Heart left ventricle (tissue), 16 donors: ENCODE measurements at regions not wholly inside any gene's neighbourhood (a gene's known extent, or its start where the extent isn't known, plus 50 kb on each side); places are given as distances from the start of the nearest gene placed in this dataset.

Experiments used
- ATAC-seq, 4 donors: fragments of 200-7000 bp; cut with Tn5 transposase; one replicate each; pipeline ENCODE4 v1.9.1; 2020 to 2022; ENCODE audit warnings: moderate library complexity in 4 of 4, mild to moderate bottlenecking in 3 of 4, moderate number of reproducible peaks in 1 of 4
- DNase-seq, 5 donors: peaks; one replicate each; pipeline ENCODE4 v3.0.0-alpha.2; 2020
- H3K27ac ChIP-seq, 12 donors: fragments of 200-600 bp; sonication (generic) in 4 of 12; one replicate each; pipeline versions ENCODE4 v1.5.0 to v1.8.0; 2016 to 2022; ENCODE audit warnings: mild to moderate bottlenecking in 2 of 12
- H3K27me3 ChIP-seq, 9 donors: fragments of 200-600 bp; sonication (generic) in 2 of 9; one replicate each; pipeline versions ENCODE4 v1.5.1 to v1.8.0; 2016 to 2022; ENCODE audit warnings: mild to moderate bottlenecking in 3 of 9
- H3K36me3 ChIP-seq, 9 donors: fragments of 200-600 bp; sonication (generic) in 2 of 9; one replicate each; pipeline versions ENCODE4 v1.5.0 to v1.8.0; 2018 to 2022; ENCODE audit warnings: mild to moderate bottlenecking in 2 of 9
- H3K4me1 ChIP-seq, 12 donors: fragments of 200-600 bp; sonication (generic) in 4 of 12; one replicate each; pipeline versions ENCODE4 v1.5.0 to v1.8.0; 2016 to 2022; ENCODE audit warnings: mild to moderate bottlenecking in 3 of 12
- H3K4me3 ChIP-seq, 12 donors: fragments of 200-600 bp; sonication (generic) in 4 of 12; one replicate each; pipeline versions ENCODE4 v1.5.0 to v1.8.0; 2017 to 2022; ENCODE audit warnings: mild to moderate bottlenecking in 9 of 12, moderate library complexity in 4 of 12
- H3K9me3 ChIP-seq, 12 donors: fragments of 200-600 bp; sonication (generic) in 4 of 12; one replicate each; pipeline versions ENCODE4 v1.5.0 to v1.8.0; 2016 to 2022; ENCODE audit warnings: mild to moderate bottlenecking in 1 of 12
- CTCF ChIP-seq, 12 donors: fragments of 200-600 bp; sonication (generic) in 4 of 12; IDR thresholded peaks; one replicate each; pipeline versions ENCODE4 v1.5.0 to v1.8.0; 2018 to 2022; ENCODE audit warnings: antibody characterized with exemption in 12 of 12, mild to moderate bottlenecking in 5 of 12
- POLR2A ChIP-seq, 2 donors: fragments of 450-650 bp; IDR thresholded peaks; one replicate each; pipeline ENCODE4 v1.6.1; 2017; ENCODE audit warnings: antibody characterized with exemption in 2 of 2, mild to moderate bottlenecking in 2 of 2, moderate library complexity in 2 of 2
- WGBS, 4 donors: extraction: QIAGEN DNeasy Blood & Tissue Kit in 2 of 4; methylation state at CpG; one replicate each; pipeline versions ENCODE4 v1.1.5 to v1.1.7; 2013 to 2018; 5-methylcytosine and 5-hydroxymethylcytosine counted together
- intact Hi-C, 10 donors: fragments of 100-400 bp; cut with DNase I; formaldehyde crosslinking; loops; one replicate each; pipeline versions ENCODE4 v1.11.1 to v1.14.2; 2022
- donor health status: ischemic (EF 13 %, LVEDD 7.1; RV severe dilation, severe dysfunction).
- donor health status: healthy with polysubstance abuse.
- donor health status: DM: no; HTN: yes; CAD: no.
- donor health status: DM: no; HTN: no; CAD: no.
- donor health status: ischemic (EF 25% LVEDD 6.9; RV normal size, moderate dysfunction).
- donor health status: ischemic (EF 25% LVEDD 5.7; RV mildly dilated, moderate dysfunction).
- donor health status: healthy.
- donor health status: DM: yes; HTN: yes; CAD: no.
- donor health status: ischemic (EF 35%, LVEDD 5.7; RV mildly dilated, moderate dysfunction).
- donor health status: nonischemic (EF 11% LVEDD 7.7; RV severe dilation, severe dysfunction).
- donor health status: DM: yes; HTN: yes; CAD: no.
- donor health status: PGD.
- donor health status: ischemic (EF 29% LVEDD 5.4; RV normal size, mild dysfunction).
- donor health status: nonischemic (EF 23%, LVEDD 6.1; RV moderate dilation, normal function).

GRCh38 chr12:84348582-84348981, 564.0 kb downstream of the SLC6A15 start:
- H3K27me3 ChIP-seq: no peaks in the 10 kb centered on the region
- TF ChIP-seq CTCF (IDR thresholded peaks at IDR 0.05): no peak
- TF ChIP-seq POLR2A (IDR thresholded peaks at IDR 0.05): no peak
- H3K36me3 ChIP-seq: no peaks in the 10 kb centered on the region
- H3K4me1 ChIP-seq: no peaks in the 10 kb centered on the region
- no peak overlapping the region for H3K27ac ChIP-seq
- DNase-seq (no peak), ATAC-seq (no peak)
- intact Hi-C loops: no loop called here
- no peak overlapping the region for H3K4me3 ChIP-seq
- 78% methylated on average over 2 of the region's 2 CpGs; no CpG with 5 or more reads in 1 of the 4 donors for WGBS, 4 donors
- H3K9me3 ChIP-seq: peaks cover 0 to 22% (median 3%) of the 10 kb centered on the region in 12 donors

GRCh38 chr12:84341467-84342193, 571.0 kb downstream of the SLC6A15 start:
- no peak overlapping the region for H3K27ac ChIP-seq
- no peaks in the 10 kb centered on the region for H3K27me3 ChIP-seq
- no peaks in the 10 kb centered on the region for H3K36me3 ChIP-seq
- intact Hi-C loops: no loop called here
- H3K4me3 ChIP-seq: no peak overlapping the region
- ATAC-seq (no peak), DNase-seq (no peak)
- TF ChIP-seq CTCF (IDR thresholded peaks at IDR 0.05) (no peak), POLR2A (IDR thresholded peaks at IDR 0.05) (no peak)
- 68 to 83% (median 73%) methylated on average over 1 of the region's 1 CpG for WGBS, 4 donors
- H3K4me1 ChIP-seq: no peaks in the 10 kb centered on the region
- H3K9me3 ChIP-seq: peaks cover 0 to 16% (median 3%) of the 10 kb centered on the region in 12 donors

- H3K36me3 ChIP-seq: no peaks in the 10 kb centered on the region
- intact Hi-C loops: no loop called here
- no peak overlapping the region for H3K27ac ChIP-seq
- DNase-seq: no peak
- no peaks in the 10 kb centered on the region for H3K27me3 ChIP-seq
- H3K4me3 ChIP-seq: no peak overlapping the region
- 25 to 38% (median 35%) methylated on average over 1 of the region's 1 CpG for WGBS, 4 donors
- no peak for ATAC-seq
- TF ChIP-seq CTCF (IDR thresholded peaks at IDR 0.05) (no peak), POLR2A (IDR thresholded peaks at IDR 0.05) (no peak)
- no peaks in the 10 kb centered on the region for H3K9me3 ChIP-seq
- H3K4me1 ChIP-seq: no peaks in the 10 kb centered on the region
Observed at GRCh38 chr12:84336231-84336630, 576.4 kb downstream of the SLC6A15 start.

GRCh38 chr12:84329938-84330337, 582.7 kb downstream of the SLC6A15 start:
- ATAC-seq (no peak), DNase-seq (no peak)
- Histone ChIP-seq H3K27ac (no peak overlapping the region), H3K4me1 (no peaks in the 10 kb centered on the region), H3K36me3 (no peaks in the 10 kb centered on the region), H3K4me3 (no peak overlapping the region), H3K27me3 (no peaks in the 10 kb centered on the region), H3K9me3 (no peaks in the 10 kb centered on the region)
- TF ChIP-seq POLR2A (IDR thresholded peaks at IDR 0.05) (no peak), CTCF (IDR thresholded peaks at IDR 0.05) (no peak)
- intact Hi-C loops: no loop called here
- WGBS, 4 donors: 53 to 61% (median 57%) methylated on average over 2 of the region's 2 CpGs
